Mammary epithelial cell (primary cell): ENCODE measurements at regions not wholly inside any gene's neighbourhood (a gene's known extent, or its start where the extent isn't known, plus 50 kb on each side); places are given as distances from the start of the nearest gene placed in this dataset.

Experiments
- CTCF ChIP-seq, 2 donors: IDR thresholded peaks in 1 of 2; conservative IDR thresholded peaks in 1 of 2; 2 replicates each; pipeline ENCODE4 v1.5.1; 2011 to 2012; ENCODE audit warnings: inconsistent platforms in 2 of 2, low read length in 2 of 2, mild to moderate bottlenecking in 2 of 2, control low read depth in 1 of 2, low read depth in 1 of 2; ENCODE audit not compliant: insufficient read depth in 1 of 2; ENCODE audit errors: extremely low read depth in 1 of 2
- EZH2 ChIP-seq: IDR thresholded peaks from 2 replicates; pipeline ENCODE4 v1.6.1; 2012; ENCODE audit warnings: low read length, inconsistent platforms, borderline replicate concordance

- TF ChIP-seq CTCF (conservative IDR thresholded peaks at IDR 0.05 in 1 of 2, IDR thresholded peaks at IDR 0.05 in 1 of 2; ENCODE audit: extremely low read depth in 1 of 2, insufficient read depth in 1 of 2, low read depth in 1 of 2, low read length in 2 of 2) (no peak), EZH2 (no peak)
Measured at GRCh38 chr2:123179526-123179925, 845.6 kb upstream of the CNTNAP5 start.
